Thyroid gland (tissue), 4 donors: ENCODE measurements at regions not wholly inside any gene's neighbourhood (a gene's known extent, or its start where the extent isn't known, plus 50 kb on each side); places are given as distances from the start of the nearest gene placed in this dataset.

Source experiments
- CTCF ChIP-seq, 6 experiments: fragments of 200-600 bp in 3 of 6; fragments of 450-650 bp in 3 of 6; sonication (generic) in 3 of 6; IDR thresholded peaks; one replicate each; pipeline ENCODE4 v1.5.1; 2016 to 2019; ENCODE audit warnings: antibody characterized with exemption in 6 of 6, mild to moderate bottlenecking in 2 of 6, inconsistent platforms in 1 of 6, moderate library complexity in 1 of 6
- POLR2A ChIP-seq, 2 donors: fragments of 450-650 bp; IDR thresholded peaks; one replicate each; pipeline ENCODE4 v1.6.1; 2017; ENCODE audit warnings: antibody characterized with exemption in 2 of 2, mild to moderate bottlenecking in 2 of 2, moderate library complexity in 1 of 2

- TF ChIP-seq CTCF (IDR thresholded peaks at IDR 0.05) (no peak), POLR2A (IDR thresholded peaks at IDR 0.05) (no peak)
Observed at GRCh38 chr1:106773206-106773605, 283.3 kb upstream of the PRMT6 start.
